ENCODE measurements at regions not wholly inside any gene's neighbourhood (a gene's known extent, or its start where the extent isn't known, plus 50 kb on each side); places are given as distances from the start of the nearest gene placed in this dataset.

GRCh38 chr1:164971921-164972415 lies 384.5 kb downstream of the LMX1A start:
- DNase-seq (ENCODE audit: low read depth): no peak

GRCh38 chr1:164971391-164971790 lies 385.1 kb downstream of the LMX1A start:
- in situ Hi-C loops (cut with HindIII; ENCODE audit: low pct_unique_long_range_greater_than_20kb, low sequenced_read_pairs): no loop called here
- no peak for DNase-seq (ENCODE audit: low read depth)

More at GRCh38 chr1:164971921-164972415, 384.5 kb downstream of the LMX1A start:
- in situ Hi-C loops (cut with HindIII; ENCODE audit: low pct_unique_long_range_greater_than_20kb, low sequenced_read_pairs): no loop called here

- no peak for DNase-seq (ENCODE audit: low read depth)
- in situ Hi-C loops (cut with HindIII; ENCODE audit: low pct_unique_long_range_greater_than_20kb, low sequenced_read_pairs): no loop called here
Measured at GRCh38 chr1:164969253-164969652, 387.3 kb downstream of the LMX1A start.

- DNase-seq (ENCODE audit: low read depth): no peak
- in situ Hi-C loops (cut with HindIII; ENCODE audit: low pct_unique_long_range_greater_than_20kb, low sequenced_read_pairs): no loop called here
Measured at GRCh38 chr1:164967300-164967699, 389.2 kb downstream of the LMX1A start.

GRCh38 chr1:164961715-164962114 lies 394.8 kb downstream of the LMX1A start:
- DNase-seq (ENCODE audit: low read depth): no peak
- in situ Hi-C loops (cut with HindIII; ENCODE audit: low pct_unique_long_range_greater_than_20kb, low sequenced_read_pairs): no loop called here

- in situ Hi-C loops (cut with HindIII; ENCODE audit: low pct_unique_long_range_greater_than_20kb, low sequenced_read_pairs): no loop called here
- DNase-seq (ENCODE audit: low read depth): no peak
Measured at GRCh38 chr1:164958982-164959768, 397.3 kb downstream of the LMX1A start.

- DNase-seq (ENCODE audit: low read depth): no peak
- in situ Hi-C loops (cut with HindIII; ENCODE audit: low pct_unique_long_range_greater_than_20kb, low sequenced_read_pairs): no loop called here
Measured at GRCh38 chr1:164953815-164954214, 394.8 kb downstream of the PBX1 start.

GRCh38 chr1:164953098-164953497 lies 394.1 kb downstream of the PBX1 start:
- in situ Hi-C loops (cut with HindIII; ENCODE audit: low pct_unique_long_range_greater_than_20kb, low sequenced_read_pairs): no loop called here
- no peak for DNase-seq (ENCODE audit: low read depth)

- DNase-seq (ENCODE audit: low read depth): no peak
- in situ Hi-C loops (cut with HindIII; ENCODE audit: low pct_unique_long_range_greater_than_20kb, low sequenced_read_pairs): no loop called here
Measured at GRCh38 chr1:164951508-164951907, 392.5 kb downstream of the PBX1 start.

- no peak for DNase-seq (ENCODE audit: low read depth)
- in situ Hi-C loops (cut with HindIII; ENCODE audit: low pct_unique_long_range_greater_than_20kb, low sequenced_read_pairs): no loop called here
Measured at GRCh38 chr1:164950541-164950986, 391.6 kb downstream of the PBX1 start.

GRCh38 chr1:164949771-164950471 lies 390.9 kb downstream of the PBX1 start:
- no peak for DNase-seq (ENCODE audit: low read depth)
- in situ Hi-C loops (cut with HindIII; ENCODE audit: low pct_unique_long_range_greater_than_20kb, low sequenced_read_pairs): no loop called here

GRCh38 chr1:164948101-164948500 lies 389.1 kb downstream of the PBX1 start:
- in situ Hi-C loops (cut with HindIII; ENCODE audit: low pct_unique_long_range_greater_than_20kb, low sequenced_read_pairs): no loop called here
- no peak for DNase-seq (ENCODE audit: low read depth)

- in situ Hi-C loops (cut with HindIII; ENCODE audit: low pct_unique_long_range_greater_than_20kb, low sequenced_read_pairs): no loop called here
- no peak for DNase-seq (ENCODE audit: low read depth)
Measured at GRCh38 chr1:164937291-164937690, 378.3 kb downstream of the PBX1 start.

- no peak for DNase-seq (ENCODE audit: low read depth)
- in situ Hi-C loops (cut with HindIII; ENCODE audit: low pct_unique_long_range_greater_than_20kb, low sequenced_read_pairs): no loop called here
Measured at GRCh38 chr1:164932580-164932979, 373.6 kb downstream of the PBX1 start.

GRCh38 chr1:164930833-164931232 lies 371.8 kb downstream of the PBX1 start:
- in situ Hi-C loops (cut with HindIII; ENCODE audit: low pct_unique_long_range_greater_than_20kb, low sequenced_read_pairs): no loop called here
- DNase-seq (ENCODE audit: low read depth): no peak

- in situ Hi-C loops (cut with HindIII; ENCODE audit: low pct_unique_long_range_greater_than_20kb, low sequenced_read_pairs): no loop called here
- DNase-seq (ENCODE audit: low read depth): no peak
Measured at GRCh38 chr1:164930241-164930640, 371.3 kb downstream of the PBX1 start.

GRCh38 chr1:164928232-164928812 lies 369.3 kb downstream of the PBX1 start:
- in situ Hi-C loops (cut with HindIII; ENCODE audit: low pct_unique_long_range_greater_than_20kb, low sequenced_read_pairs): no loop called here
- DNase-seq (ENCODE audit: low read depth): no peak

GRCh38 chr1:164926107-164926506 lies 367.1 kb downstream of the PBX1 start:
- in situ Hi-C loops (cut with HindIII; ENCODE audit: low pct_unique_long_range_greater_than_20kb, low sequenced_read_pairs): no loop called here

GRCh38 chr1:164922585-164922984 lies 363.6 kb downstream of the PBX1 start:
- in situ Hi-C loops (cut with HindIII; ENCODE audit: low pct_unique_long_range_greater_than_20kb, low sequenced_read_pairs): no loop called here
- no peak for DNase-seq (ENCODE audit: low read depth)

More at GRCh38 chr1:164926107-164926506, 367.1 kb downstream of the PBX1 start:
- no peak for DNase-seq (ENCODE audit: low read depth)
